Kidney (tissue), 13 donors: ENCODE measurements at regions not wholly inside any gene's neighbourhood (a gene's known extent, or its start where the extent isn't known, plus 50 kb on each side); places are given as distances from the start of the nearest gene placed in this dataset.
A peak's percentile ranks its signal among the peaks of the same experiment; 100 is the strongest.

ENCODE experiments used
- DNase-seq, 5 donors: peaks; one replicate each; pipeline ENCODE4 v3.0.0-alpha.2; 2013 to 2020
- FAIRE-seq: peaks from 2 replicates; lab custom pipeline; 2012; peaks lifted over from hg19 to GRCh38; lab: Jason Lieb, UNC
- H3K27ac ChIP-seq, 2 donors: one replicate each; pipeline ENCODE4 v1.7.0; 2013; ENCODE audit warnings: low read depth in 2 of 2, low read length in 2 of 2, inconsistent platforms in 1 of 2
- H3K27me3 ChIP-seq: one replicate; pipeline ENCODE4 v1.7.1; 2013; ENCODE audit warnings: low read length, inconsistent platforms; ENCODE audit not compliant: control insufficient read depth, insufficient read depth
- H3K36me3 ChIP-seq, 3 donors: one replicate each; pipeline versions ENCODE4 v1.7.0 to v1.7.1; 2013; ENCODE audit warnings: low read length in 3 of 3, control low read depth in 1 of 3, inconsistent platforms in 1 of 3; ENCODE audit not compliant: insufficient read depth in 3 of 3, control insufficient read depth in 2 of 3
- H3K4me1 ChIP-seq, 3 donors: one replicate each; pipeline versions ENCODE4 v1.7.0 to v1.7.1; 2013; ENCODE audit warnings: low read length in 3 of 3, inconsistent platforms in 1 of 3, low read depth in 1 of 3; ENCODE audit not compliant: control insufficient read depth in 2 of 3, insufficient read depth in 2 of 3
- H3K4me3 ChIP-seq, 3 donors: one replicate each; pipeline versions ENCODE4 v1.7.0 to v1.8.1; 2013; ENCODE audit warnings: low read length in 3 of 3, control low read depth in 1 of 3, inconsistent platforms in 1 of 3
- H3K9ac ChIP-seq, 3 donors: one replicate each; pipeline versions ENCODE4 v1.7.0 to v1.7.1; 2013; ENCODE audit warnings: low read length in 3 of 3, control low read depth in 1 of 3, inconsistent platforms in 1 of 3
- H3K9me3 ChIP-seq, 3 donors: one replicate each; pipeline versions ENCODE4 v1.7.0 to v1.7.1; 2013; ENCODE audit warnings: low read length in 3 of 3, control low read depth in 1 of 3, inconsistent platforms in 1 of 3; ENCODE audit not compliant: control insufficient read depth in 2 of 3, insufficient read depth in 1 of 3
- CTCF ChIP-seq: IDR thresholded peaks from 3 replicates; pipeline ENCODE4 v1.5.1; 2012; ENCODE audit warnings: mild to moderate bottlenecking, moderate library complexity, borderline replicate concordance; ENCODE audit not compliant: insufficient read depth; ENCODE audit errors: extremely low read depth
- intact Hi-C: fragments of 100-400 bp; cut with DNase I; formaldehyde crosslinking; loops from one replicate; pipeline ENCODE4 v1.11.1; 2022
- donor health status: control.
- donor health status: control.
- donor health status: control.
- donor health status: control.
- donor health status: control.
- donor health status: DM: yes; HTN: yes; CAD: no.
- donor health status: Normal renal cell carcinoma (clear cell type).

GRCh38 chrX:34437586-34437985, 219.5 kb downstream of the TMEM47 start:
- H3K9ac ChIP-seq = no peak overlapping the region
- FAIRE-seq = no peak
- no peak for TF ChIP-seq CTCF
- intact Hi-C loops = no loop called here
- no peak overlapping the region for H3K4me3 ChIP-seq
- no peaks in the 10 kb centered on the region for H3K27me3 ChIP-seq
- no peak overlapping the region for H3K27ac ChIP-seq
- H3K4me1 ChIP-seq = no peaks in the 10 kb centered on the region
- peak in 4 of 5 donors; percentile 24 to 76 (median 31) for DNase-seq
- no peaks in the 10 kb centered on the region for H3K36me3 ChIP-seq
- no peaks in the 10 kb centered on the region for H3K9me3 ChIP-seq

GRCh38 chrX:34426334-34426733, 230.8 kb downstream of the TMEM47 start:
- TF ChIP-seq CTCF = no peak
- intact Hi-C loops = no loop called here
- no peak overlapping the region for H3K9ac ChIP-seq
- no peak for DNase-seq
- no peak overlapping the region for H3K4me3 ChIP-seq
- H3K9me3 ChIP-seq = no peaks in the 10 kb centered on the region
- no peaks in the 10 kb centered on the region for H3K27me3 ChIP-seq
- no peak overlapping the region for H3K27ac ChIP-seq
- no peaks in the 10 kb centered on the region for H3K36me3 ChIP-seq
- FAIRE-seq = no peak
- H3K4me1 ChIP-seq = no peaks in the 10 kb centered on the region

- intact Hi-C loops = no loop called here
- DNase-seq (no peak), FAIRE-seq (peak; percentile 87)
- Histone ChIP-seq H3K27ac (no peak overlapping the region), H3K9ac (no peak overlapping the region), H3K36me3 (no peaks in the 10 kb centered on the region), H3K9me3 (no peaks in the 10 kb centered on the region), H3K27me3 (no peaks in the 10 kb centered on the region), H3K4me1 (no peaks in the 10 kb centered on the region), H3K4me3 (no peak overlapping the region)
- no peak for TF ChIP-seq CTCF
These were observed 250.5 kb downstream of the TMEM47 start for GRCh38 chrX:34406580-34406979.

- Histone ChIP-seq H3K9me3 (no peaks in the 10 kb centered on the region), H3K27me3 (no peaks in the 10 kb centered on the region), H3K9ac (no peak overlapping the region), H3K4me3 (no peak overlapping the region), H3K4me1 (no peaks in the 10 kb centered on the region), H3K27ac (no peak overlapping the region), H3K36me3 (no peaks in the 10 kb centered on the region)
- DNase-seq (peak in 2 of 5 donors; percentile 2 to 33), FAIRE-seq (no peak)
- TF ChIP-seq CTCF = no peak
- intact Hi-C loops = no loop called here
These were observed 252.6 kb downstream of the TMEM47 start for GRCh38 chrX:34404386-34405070.
